Urothelium cell line (cell line): ENCODE measurements at regions not wholly inside any gene's neighbourhood (a gene's known extent, or its start where the extent isn't known, plus 50 kb on each side); places are given as distances from the start of the nearest gene placed in this dataset.
A peak's percentile ranks its signal among the peaks of the same experiment; 100 is the strongest.
"Not testable (repeated sequence)": the region's sequence is repeated elsewhere in the genome, so short reads cannot be mapped to it uniquely, and the experiment has no call there.

Experiments
- DNase-seq: peaks from one replicate; pipeline ENCODE4 v3.0.0; 2011; ENCODE audit warnings: low spot score, mixed read lengths
- FAIRE-seq: peaks from 2 replicates; lab custom pipeline; 2011; peaks lifted over from hg19 to GRCh38; lab: Jason Lieb, UNC

DNA sequence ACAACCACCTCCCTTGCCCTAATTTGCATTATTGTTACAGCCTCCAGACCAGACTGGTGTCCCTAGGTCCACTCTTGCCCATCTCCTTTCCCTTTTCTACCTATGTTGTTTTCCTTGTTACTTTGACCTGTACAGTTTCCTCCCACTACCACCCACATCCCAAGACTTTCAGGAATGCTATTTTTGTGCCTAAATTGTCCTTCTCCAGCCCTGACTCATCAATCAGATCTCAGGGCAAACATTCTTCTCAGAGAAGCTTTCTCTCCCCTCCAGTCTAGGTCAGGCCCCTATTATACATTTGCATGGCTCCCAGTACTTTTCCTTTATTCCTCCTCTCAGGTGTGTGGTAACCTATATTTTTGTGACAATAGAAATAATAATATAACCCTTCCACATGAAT lies 241.5 kb downstream of the IGSF11 start:
- FAIRE-seq (no peak), DNase-seq (peak; percentile 50)

DNA sequence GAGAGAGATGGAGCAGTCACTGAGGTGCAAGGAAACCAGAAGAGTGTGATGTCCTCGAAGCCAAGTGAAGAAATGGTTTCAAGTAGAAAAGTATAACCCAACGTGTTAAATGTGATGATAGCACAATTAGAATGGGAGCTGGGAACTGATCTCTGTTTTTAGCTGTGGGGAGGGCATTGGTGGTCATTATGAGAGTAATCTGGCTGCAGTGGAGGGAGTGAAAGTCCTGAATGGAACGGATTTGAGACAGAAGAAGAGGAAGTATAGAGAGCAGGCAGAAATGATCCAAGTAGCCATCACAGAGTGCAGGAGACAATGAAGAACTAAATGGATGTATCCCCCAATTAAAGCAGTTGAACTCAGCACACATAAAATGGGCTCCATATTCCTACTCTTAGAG lies 235.3 kb downstream of the IGSF11 start:
- no peak for FAIRE-seq
- DNase-seq = no peak

- DNase-seq = no peak
- peak; percentile 66 for FAIRE-seq
Measured at GRCh38 chr3:118801899-118802298, 232.7 kb downstream of the IGSF11 start.

DNA sequence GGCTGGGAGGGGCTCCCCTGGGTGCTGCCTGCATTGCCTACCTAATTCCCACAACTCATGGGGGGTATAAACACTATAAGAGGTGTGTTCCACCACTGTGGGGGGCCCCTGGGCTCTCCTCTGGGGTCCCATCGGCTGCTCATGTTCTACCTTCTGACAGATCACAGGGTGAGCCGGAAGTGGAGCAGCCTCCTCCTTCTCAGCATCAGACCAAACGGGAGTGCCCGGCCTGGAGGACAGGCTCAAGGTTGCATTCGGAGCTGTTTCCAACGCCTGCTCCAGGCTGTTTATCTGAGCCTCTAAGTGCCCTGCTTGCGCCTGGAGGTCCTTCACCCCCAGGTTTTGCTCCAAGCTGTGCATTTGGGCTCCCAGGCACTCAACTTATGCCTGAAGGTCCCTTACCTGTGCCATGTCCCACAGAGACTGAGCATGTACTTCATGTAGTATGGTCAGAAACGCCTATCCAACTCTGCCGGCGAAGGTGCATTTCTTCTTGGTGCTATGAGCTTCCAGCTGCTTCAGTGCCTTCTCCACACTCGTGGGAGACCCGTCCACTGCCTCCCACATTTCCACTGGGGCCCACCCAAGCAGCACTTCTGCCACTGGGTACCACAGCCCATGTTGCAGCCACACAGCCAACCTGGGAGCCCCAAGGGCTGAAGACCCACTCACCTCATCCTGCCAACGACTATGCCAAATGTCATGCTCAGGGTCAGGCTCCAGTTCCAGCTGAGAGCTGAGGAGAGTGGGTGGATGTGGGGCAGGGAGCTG lies 232.1 kb downstream of the IGSF11 start:
- FAIRE-seq = peak; percentile 44
- no peak for DNase-seq

GRCh38 chr3:118803096-118803476 lies 231.6 kb downstream of the IGSF11 start:
- DNase-seq = no peak
- no peak for FAIRE-seq

DNA sequence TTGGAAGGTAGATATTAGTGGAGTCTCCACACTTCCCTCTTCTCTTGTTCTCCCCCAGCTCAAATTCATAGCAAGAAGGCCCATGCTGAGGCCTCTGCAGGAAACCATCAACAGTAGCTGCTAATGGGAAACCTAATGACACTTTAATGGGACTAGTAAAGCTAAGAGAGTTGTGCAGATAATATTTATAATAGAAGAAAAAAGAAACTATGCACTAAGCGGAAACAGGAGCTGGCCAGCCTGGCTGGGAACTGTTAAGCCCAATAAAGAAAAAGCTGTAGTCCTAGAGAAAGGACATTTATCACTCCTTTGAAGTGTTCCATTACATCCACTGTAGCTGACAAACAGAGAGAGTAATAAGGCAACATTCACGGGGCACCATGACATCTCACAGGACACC lies 229.6 kb downstream of the IGSF11 start:
- FAIRE-seq = no peak
- DNase-seq = no peak

DNA sequence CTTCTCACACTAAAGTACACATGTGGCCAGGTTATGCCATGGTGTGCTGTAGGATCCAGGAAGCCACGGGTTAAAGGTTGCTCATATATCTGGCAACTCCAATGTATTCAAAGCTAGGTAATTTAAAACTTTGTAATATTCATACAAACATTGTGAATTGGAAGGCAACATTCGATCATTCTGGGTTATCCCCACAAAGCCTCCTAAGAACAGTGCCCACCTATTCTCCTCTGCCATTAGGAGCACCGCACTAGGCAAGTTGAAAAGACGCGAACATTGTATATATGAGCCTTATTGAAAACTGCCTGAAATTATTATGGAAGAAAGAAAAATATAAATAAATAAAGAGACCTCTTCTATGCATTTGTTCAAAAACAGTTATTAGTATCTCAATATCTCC lies 228.2 kb downstream of the IGSF11 start:
- DNase-seq = no peak
- FAIRE-seq = no peak

DNA sequence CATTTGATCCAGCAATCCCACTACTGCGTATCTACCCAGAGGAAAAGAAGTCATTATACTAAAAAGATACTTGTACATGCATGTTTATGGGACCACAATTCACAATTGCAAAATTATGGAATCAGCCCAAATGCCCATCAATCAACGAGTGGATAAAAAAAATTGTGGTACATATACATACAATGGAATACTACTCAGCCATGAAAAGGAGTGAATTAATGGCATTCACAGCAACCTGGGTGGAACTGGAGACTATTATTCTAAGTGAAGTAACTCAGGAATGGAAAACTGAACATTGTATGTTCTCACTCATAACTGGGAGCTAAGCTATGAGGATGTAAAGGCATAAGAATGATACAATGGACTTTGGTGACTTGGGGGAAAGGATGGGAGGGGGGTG lies 227.3 kb downstream of the IGSF11 start:
- not testable (repeated sequence) for FAIRE-seq

GRCh38 chr3:118808723-118809122 lies 225.9 kb downstream of the IGSF11 start:
- no peak for DNase-seq
- peak; percentile 92 for FAIRE-seq

More for the DNA sequence above, 227.3 kb downstream of the IGSF11 start:
- not testable (repeated sequence) for DNase-seq

- DNase-seq = no peak
Measured at GRCh38 chr3:118809696-118810498, 224.7 kb downstream of the IGSF11 start.

GRCh38 chr3:118810499-118811035 lies 224.1 kb downstream of the IGSF11 start:
- no peak for DNase-seq
- FAIRE-seq = no peak

More at GRCh38 chr3:118809696-118810498, 224.7 kb downstream of the IGSF11 start:
- FAIRE-seq = no peak

GRCh38 chr3:118811236-118811732 lies 223.4 kb downstream of the IGSF11 start:
- FAIRE-seq (no peak), DNase-seq (no peak)

DNA sequence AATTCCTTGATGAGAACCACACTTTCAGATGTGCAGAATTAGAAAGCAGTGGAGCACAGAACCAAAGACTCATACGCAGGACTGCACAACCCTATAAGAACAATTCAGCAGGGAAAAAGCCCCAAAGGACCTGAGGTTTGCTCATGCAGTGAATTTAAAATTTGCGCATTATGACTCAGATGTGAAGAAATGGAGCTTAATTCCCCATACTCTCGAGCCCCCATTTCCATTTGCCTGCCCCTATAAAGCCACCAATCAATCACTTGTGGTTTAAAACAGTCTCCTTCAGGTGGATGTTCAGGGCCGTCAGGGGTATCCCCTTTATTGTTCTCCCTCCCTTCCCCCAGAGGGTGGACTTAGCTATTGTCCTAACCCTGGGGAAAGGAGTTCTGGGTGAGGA lies 221.2 kb downstream of the IGSF11 start:
- FAIRE-seq (no peak), DNase-seq (no peak)

- FAIRE-seq (peak; percentile 44), DNase-seq (peak; percentile 56)
Measured at GRCh38 chr3:118817748-118818165, 216.9 kb downstream of the IGSF11 start.

DNA sequence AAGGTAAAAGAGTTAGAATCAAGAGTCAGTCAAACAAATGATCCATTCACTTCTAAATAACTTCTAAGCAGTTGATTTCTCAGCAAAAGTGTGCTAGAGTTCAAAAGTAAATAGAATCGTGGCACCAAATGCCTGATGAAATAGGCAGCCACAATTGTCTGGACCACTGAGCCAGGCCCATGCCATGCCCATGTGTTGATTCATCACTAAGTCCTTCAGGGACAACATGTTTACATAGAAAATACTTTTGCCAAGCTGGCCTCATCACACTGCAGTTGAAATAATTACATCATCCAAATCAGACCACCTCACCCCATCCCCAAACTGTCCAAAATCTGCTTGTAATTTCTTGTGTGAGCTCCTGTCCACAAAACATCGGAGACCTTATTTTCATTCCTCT lies 216.3 kb downstream of the IGSF11 start:
- DNase-seq = peak; percentile 48
- no peak for FAIRE-seq

DNA sequence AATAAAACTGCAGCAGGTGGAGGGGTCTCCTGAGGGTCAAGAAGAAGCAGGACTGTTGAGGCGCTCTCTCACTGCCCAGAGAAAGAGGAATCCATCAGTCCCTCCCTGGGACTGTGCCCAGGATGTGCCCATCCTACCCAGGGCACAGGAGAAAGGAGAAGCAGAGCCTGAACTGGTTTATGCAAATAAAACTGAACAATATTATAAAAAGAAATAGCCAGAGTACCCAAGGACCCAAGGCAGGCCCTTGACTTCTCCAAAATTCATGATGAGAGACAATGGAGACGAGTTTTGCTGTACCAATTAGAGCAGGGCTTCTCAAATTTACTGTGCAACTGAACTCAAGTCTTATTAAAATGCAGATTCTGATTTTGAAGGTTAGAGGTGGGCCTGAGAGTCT lies 211.0 kb downstream of the IGSF11 start:
- FAIRE-seq = no peak

GRCh38 chr3:118827446-118827845 lies 207.2 kb downstream of the IGSF11 start:
- DNase-seq (no peak), FAIRE-seq (no peak)

More for the DNA sequence above, 211.0 kb downstream of the IGSF11 start:
- DNase-seq = no peak

DNA sequence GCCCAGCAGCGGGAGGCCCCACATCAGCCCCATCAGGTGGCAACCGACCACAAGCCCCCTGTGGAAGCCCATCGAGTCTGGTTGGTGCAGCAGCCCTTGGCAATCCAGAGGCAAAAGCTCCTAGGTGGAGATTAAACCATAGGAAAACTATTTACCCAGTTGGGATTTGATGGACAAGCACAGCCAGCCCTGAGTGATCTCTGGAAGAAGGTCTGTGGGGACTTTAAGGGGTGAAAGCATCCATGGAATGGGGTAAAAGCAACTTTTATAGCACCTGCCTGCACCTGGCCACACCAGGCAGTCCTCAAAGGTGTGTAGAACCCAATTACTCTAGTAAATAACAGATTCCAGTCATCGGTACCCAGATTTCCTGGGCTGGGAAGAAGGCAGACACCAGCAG lies 206.3 kb downstream of the IGSF11 start:
- DNase-seq = no peak
- no peak for FAIRE-seq

- no peak for FAIRE-seq
Measured at GRCh38 chr3:118833075-118833474, 201.6 kb downstream of the IGSF11 start.

GRCh38 chr3:118838871-118839270 lies 195.8 kb downstream of the IGSF11 start:
- DNase-seq = no peak
- no peak for FAIRE-seq

More at GRCh38 chr3:118833075-118833474, 201.6 kb downstream of the IGSF11 start:
- DNase-seq = no peak

GRCh38 chr3:118842147-118842863 lies 192.3 kb downstream of the IGSF11 start:
- DNase-seq (peak; percentile 48), FAIRE-seq (no peak)
